ENCODE measurements at regions not wholly inside any gene's neighbourhood (a gene's known extent, or its start where the extent isn't known, plus 50 kb on each side); places are given as distances from the start of the nearest gene placed in this dataset.

GRCh38 chr12:40551466-40551865 is 140.8 kb upstream of the CNTN1 start:
- no peak for TF ChIP-seq CTCF (IDR thresholded peaks at IDR 0.05)
- no peak for TF ChIP-seq EZH2 (IDR thresholded peaks at IDR 0.05)

Data from neural progenitor cell (in vitro differentiated cells).